ENCODE measurements at regions not wholly inside any gene's neighbourhood (a gene's known extent, or its start where the extent isn't known, plus 50 kb on each side); places are given as distances from the start of the nearest gene placed in this dataset.

DNA sequence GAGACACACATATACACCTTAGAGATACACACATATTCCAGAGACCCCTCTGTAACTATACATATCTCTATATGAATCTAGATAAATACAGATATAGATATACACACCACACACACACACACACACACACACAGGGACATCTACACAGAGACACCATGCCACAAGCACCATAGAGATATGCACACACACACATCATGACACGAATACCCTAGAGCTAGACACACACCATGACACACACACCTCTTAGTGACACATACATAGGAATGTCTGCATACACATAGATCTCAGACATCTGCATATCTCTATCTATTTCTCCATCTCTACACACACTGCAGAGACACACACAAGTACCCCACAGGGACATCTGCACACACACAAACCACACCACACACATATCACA is 270.0 kb downstream of the CYRIA start:
- Histone ChIP-seq H3T11ph (ENCODE audit: low read length) (no peak overlapping the region), H2AK5ac (ENCODE audit: insufficient read length, low read length) (no peak overlapping the region), H2BK120ac (ENCODE audit: low read depth, low read length, poor library complexity, severe bottlenecking) (no peak overlapping the region), H3K79me2 (ENCODE audit: insufficient read depth, low read length) (no peaks in the 10 kb centered on the region), H3K79me1 (ENCODE audit: insufficient read depth, low read depth, low read length, poor library complexity, severe bottlenecking) (no peaks in the 10 kb centered on the region), H3K14ac (ENCODE audit: insufficient read depth, low read length) (no peak overlapping the region), H2BK12ac (ENCODE audit: insufficient read length, low read depth, low read length) (no peak overlapping the region), H2AFZ (ENCODE audit: low read length) (no peak overlapping the region), H3K9ac (ENCODE audit: extremely low read depth, insufficient read length, low read length) (no peak overlapping the region), H2BK5ac (ENCODE audit: insufficient read length, low read length) (no peak overlapping the region), H3K4ac (ENCODE audit: low read depth, low read length) (no peak overlapping the region), H3K23ac (ENCODE audit: insufficient read length, low read depth, low read length) (no peak overlapping the region), H3K56ac (ENCODE audit: insufficient read length, low read depth, low read length) (no peak overlapping the region), H3K18ac (ENCODE audit: insufficient read length, low read depth, low read length) (no peak overlapping the region), H2BK15ac (ENCODE audit: low read depth, low read length) (no peak overlapping the region), H3K23me2 (ENCODE audit: insufficient read length, low read depth, low read length, poor library complexity, severe bottlenecking) (no peaks in the 10 kb centered on the region), H4K91ac (ENCODE audit: insufficient read length, low read depth, low read length) (no peak overlapping the region), H3K27ac (ENCODE audit: insufficient read length, low read depth, low read length) (no peak overlapping the region), H4K8ac (replicated peaks; ENCODE audit: insufficient read length, low read depth, low read length) (no peak overlapping the region), H3K27me3 (ENCODE audit: insufficient read depth, low read length) (no peaks in the 10 kb centered on the region), H3K4me2 (ENCODE audit: insufficient read depth, insufficient read length, low read length) (no peak overlapping the region), H4K5ac (ENCODE audit: insufficient read length, low read depth, low read length) (no peak overlapping the region), H3K9me3 (ENCODE audit: control insufficient read depth, low read depth, low read length) (no peaks in the 10 kb centered on the region), H2BK20ac (ENCODE audit: low read depth, low read length, poor library complexity, severe bottlenecking) (no peak overlapping the region), H3K4me1 (ENCODE audit: insufficient read depth, low read length) (no peaks in the 10 kb centered on the region), H4K20me1 (ENCODE audit: control insufficient read depth, insufficient read depth, insufficient read length) (no peaks in the 10 kb centered on the region)
- Mint-ChIP-seq H3K27me3 (ENCODE audit: low read depth) (0 out of 2 replicates have a peak, but pooled peaks cover 2% of the 10 kb centered on the region), H3K4me3 (no peak overlapping the region), H3K4me1 (no peaks in the 10 kb centered on the region), H3K27ac (no peak overlapping the region), H3K9me3 (no peaks in the 10 kb centered on the region), H3K36me3 (ENCODE audit: insufficient read depth in 1 of 3, low read depth in 3 of 3) (no peaks in the 10 kb centered on the region)
- DNase-seq: no peak
- TF ChIP-seq, protein P1, sequence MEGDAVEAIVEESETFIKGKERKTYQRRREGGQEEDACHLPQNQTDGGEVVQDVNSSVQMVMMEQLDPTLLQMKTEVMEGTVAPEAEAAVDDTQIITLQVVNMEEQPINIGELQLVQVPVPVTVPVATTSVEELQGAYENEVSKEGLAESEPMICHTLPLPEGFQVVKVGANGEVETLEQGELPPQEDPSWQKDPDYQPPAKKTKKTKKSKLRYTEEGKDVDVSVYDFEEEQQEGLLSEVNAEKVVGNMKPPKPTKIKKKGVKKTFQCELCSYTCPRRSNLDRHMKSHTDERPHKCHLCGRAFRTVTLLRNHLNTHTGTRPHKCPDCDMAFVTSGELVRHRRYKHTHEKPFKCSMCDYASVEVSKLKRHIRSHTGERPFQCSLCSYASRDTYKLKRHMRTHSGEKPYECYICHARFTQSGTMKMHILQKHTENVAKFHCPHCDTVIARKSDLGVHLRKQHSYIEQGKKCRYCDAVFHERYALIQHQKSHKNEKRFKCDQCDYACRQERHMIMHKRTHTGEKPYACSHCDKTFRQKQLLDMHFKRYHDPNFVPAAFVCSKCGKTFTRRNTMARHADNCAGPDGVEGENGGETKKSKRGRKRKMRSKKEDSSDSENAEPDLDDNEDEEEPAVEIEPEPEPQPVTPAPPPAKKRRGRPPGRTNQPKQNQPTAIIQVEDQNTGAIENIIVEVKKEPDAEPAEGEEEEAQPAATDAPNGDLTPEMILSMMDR (conservative IDR thresholded peaks at IDR 0.05): no peak
- whole genome bisulfite sequencing (ENCODE audit: extremely low coverage, insufficient read length, low lambda C conversion rate): no CpG with 5 or more reads among the region's 1 CpG

Data from H9 (cell line).